Right lung (tissue), 2 donors: ENCODE measurements at regions not wholly inside any gene's neighbourhood (a gene's known extent, or its start where the extent isn't known, plus 50 kb on each side); places are given as distances from the start of the nearest gene placed in this dataset.
"Not testable (repeated sequence)": the region's sequence is repeated elsewhere in the genome, so short reads cannot be mapped to it uniquely, and the experiment has no call there.

Experiments used
- DNase-seq, 2 donors: peaks; one replicate each; pipeline ENCODE4 v3.0.0-alpha.2; 2013

GRCh38 chr5:87198010-87198409 is 69.7 kb upstream of the RASA1 start:
- no peak for DNase-seq

- not testable (repeated sequence) for DNase-seq
Observed at GRCh38 chr5:87199246-87199645, 68.4 kb upstream of the RASA1 start.

GRCh38 chr5:87199704-87200103 is 68.0 kb upstream of the RASA1 start:
- not testable (repeated sequence) for DNase-seq

- no peak for DNase-seq
Observed at GRCh38 chr5:87210076-87210475, 57.6 kb upstream of the RASA1 start.

GRCh38 chr5:87210743-87211142 is 56.9 kb upstream of the RASA1 start:
- peak; percentile 33 to 43 for DNase-seq

GRCh38 chr5:87211676-87212075 is 56.0 kb upstream of the RASA1 start:
- DNase-seq: no peak

GRCh38 chr5:87212183-87212582 is 55.5 kb upstream of the RASA1 start:
- not testable (repeated sequence) for DNase-seq

GRCh38 chr5:87217480-87217879 is 50.2 kb upstream of the RASA1 start:
- DNase-seq: not testable (repeated sequence)
